ENCODE measurements at regions not wholly inside any gene's neighbourhood (a gene's known extent, or its start where the extent isn't known, plus 50 kb on each side); places are given as distances from the start of the nearest gene placed in this dataset.
A peak's percentile ranks its signal among the peaks of the same experiment; 100 is the strongest.

DNA sequence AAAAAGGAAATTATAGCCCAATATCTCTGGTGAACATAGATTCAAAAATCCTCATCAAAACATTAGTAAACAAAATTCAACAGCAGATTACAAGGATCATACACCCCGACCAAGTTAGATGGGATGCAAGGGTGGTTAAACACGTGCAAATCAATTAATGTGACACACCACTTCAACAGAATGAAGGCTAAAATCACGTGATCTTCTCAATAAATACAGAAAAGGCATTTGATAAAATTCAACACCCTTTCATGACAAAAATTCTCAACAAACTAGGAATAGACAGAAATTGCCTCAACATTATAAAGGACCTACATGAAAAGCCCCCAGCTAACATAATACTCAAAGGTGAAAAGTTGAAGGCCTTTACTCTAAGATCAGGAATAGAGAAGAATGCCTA, 590.8 kb upstream of the FZD8 start:
- H3K9ac ChIP-seq (ENCODE audit: insufficient read depth in 1 of 2, low read length in 2 of 2), result no peak overlapping the region
- no peak for ATAC-seq (ENCODE audit: insufficient read depth, low FRiP score)
- 81 to 84% methylated on average over 3 of the region's 3 CpGs for WGBS, 2 donors

GRCh38 chr10:36224431-36224985, 582.4 kb upstream of the FZD8 start:
- Histone ChIP-seq H3K27ac (ENCODE audit: low read depth in 1 of 2, low read length in 1 of 2) (no peak overlapping the region), H3K9ac (ENCODE audit: insufficient read depth in 1 of 2, low read length in 2 of 2) (no peak overlapping the region), H3K4me1 (ENCODE audit: control insufficient read depth in 5 of 5, insufficient read depth in 5 of 5, low read length in 5 of 5) (peaks cover 0 to 2% (median 0%) of the 10 kb centered on the region in 5 donors), H3K36me3 (ENCODE audit: control insufficient read depth in 4 of 4, insufficient read depth in 4 of 4, low read length in 4 of 4) (no peaks in the 10 kb centered on the region), H3K4me3 (no peak overlapping the region), H3K9me3 (ENCODE audit: control insufficient read depth in 4 of 4, insufficient read depth in 3 of 4, low read length in 3 of 4) (no peaks in the 10 kb centered on the region), H3K27me3 (ENCODE audit: control insufficient read depth in 3 of 3, insufficient read depth in 3 of 3, low read length in 2 of 3) (no peaks in the 10 kb centered on the region)
- WGBS, 2 donors, result 86 to 89% methylated on average over 4 of the region's 4 CpGs
- ATAC-seq (ENCODE audit: insufficient read depth, low FRiP score) (no peak), DNase-seq (peak in 2 of 3 donors; percentile 7 to 12)
- TF ChIP-seq, protein P1, sequence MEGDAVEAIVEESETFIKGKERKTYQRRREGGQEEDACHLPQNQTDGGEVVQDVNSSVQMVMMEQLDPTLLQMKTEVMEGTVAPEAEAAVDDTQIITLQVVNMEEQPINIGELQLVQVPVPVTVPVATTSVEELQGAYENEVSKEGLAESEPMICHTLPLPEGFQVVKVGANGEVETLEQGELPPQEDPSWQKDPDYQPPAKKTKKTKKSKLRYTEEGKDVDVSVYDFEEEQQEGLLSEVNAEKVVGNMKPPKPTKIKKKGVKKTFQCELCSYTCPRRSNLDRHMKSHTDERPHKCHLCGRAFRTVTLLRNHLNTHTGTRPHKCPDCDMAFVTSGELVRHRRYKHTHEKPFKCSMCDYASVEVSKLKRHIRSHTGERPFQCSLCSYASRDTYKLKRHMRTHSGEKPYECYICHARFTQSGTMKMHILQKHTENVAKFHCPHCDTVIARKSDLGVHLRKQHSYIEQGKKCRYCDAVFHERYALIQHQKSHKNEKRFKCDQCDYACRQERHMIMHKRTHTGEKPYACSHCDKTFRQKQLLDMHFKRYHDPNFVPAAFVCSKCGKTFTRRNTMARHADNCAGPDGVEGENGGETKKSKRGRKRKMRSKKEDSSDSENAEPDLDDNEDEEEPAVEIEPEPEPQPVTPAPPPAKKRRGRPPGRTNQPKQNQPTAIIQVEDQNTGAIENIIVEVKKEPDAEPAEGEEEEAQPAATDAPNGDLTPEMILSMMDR (IDR thresholded peaks at IDR 0.05; ENCODE audit: control extremely low read depth, extremely low read depth), result no peak

More for the DNA sequence above, 590.8 kb upstream of the FZD8 start:
- H3K27me3 ChIP-seq (ENCODE audit: control insufficient read depth in 3 of 3, insufficient read depth in 3 of 3, low read length in 2 of 3), result no peaks in the 10 kb centered on the region
- no peaks in the 10 kb centered on the region for H3K36me3 ChIP-seq (ENCODE audit: control insufficient read depth in 4 of 4, insufficient read depth in 4 of 4, low read length in 4 of 4)
- H3K4me3 ChIP-seq, result no peak overlapping the region
- no peak overlapping the region for H3K27ac ChIP-seq (ENCODE audit: low read depth in 1 of 2, low read length in 1 of 2)
- H3K9me3 ChIP-seq (ENCODE audit: control insufficient read depth in 4 of 4, insufficient read depth in 3 of 4, low read length in 3 of 4), result no peaks in the 10 kb centered on the region
- H3K4me1 ChIP-seq (ENCODE audit: control insufficient read depth in 5 of 5, insufficient read depth in 5 of 5, low read length in 5 of 5), result no peaks in the 10 kb centered on the region
- TF ChIP-seq, protein P1 (IDR thresholded peaks at IDR 0.05; ENCODE audit: control extremely low read depth, extremely low read depth), result no peak
- DNase-seq, result no peak

- TF ChIP-seq, protein P1 (IDR thresholded peaks at IDR 0.05; ENCODE audit: control extremely low read depth, extremely low read depth), result no peak
- no peak overlapping the region for H3K4me3 ChIP-seq
- no peaks in the 10 kb centered on the region for H3K27me3 ChIP-seq (ENCODE audit: control insufficient read depth in 3 of 3, insufficient read depth in 3 of 3, low read length in 2 of 3)
- no peaks in the 10 kb centered on the region for H3K36me3 ChIP-seq (ENCODE audit: control insufficient read depth in 4 of 4, insufficient read depth in 4 of 4, low read length in 4 of 4)
- no peak overlapping the region for H3K27ac ChIP-seq (ENCODE audit: low read depth in 1 of 2, low read length in 1 of 2)
- DNase-seq (peak in 2 of 3 donors; percentile 26 to 56), ATAC-seq (ENCODE audit: insufficient read depth, low FRiP score) (no peak)
- H3K9ac ChIP-seq (ENCODE audit: insufficient read depth in 1 of 2, low read length in 2 of 2), result no peak overlapping the region
- 41 to 64% methylated on average over 1 of the region's 1 CpG for WGBS, 2 donors
- H3K9me3 ChIP-seq (ENCODE audit: control insufficient read depth in 4 of 4, insufficient read depth in 3 of 4, low read length in 3 of 4), result no peaks in the 10 kb centered on the region
- peaks cover 0 to 2% (median 0%) of the 10 kb centered on the region in 5 donors for H3K4me1 ChIP-seq (ENCODE audit: control insufficient read depth in 5 of 5, insufficient read depth in 5 of 5, low read length in 5 of 5)
These were observed 579.0 kb upstream of the FZD8 start for GRCh38 chr10:36221101-36221500.

GRCh38 chr10:36220151-36220550, 578.1 kb upstream of the FZD8 start:
- DNase-seq, result no peak
- Histone ChIP-seq H3K27ac (ENCODE audit: low read depth in 1 of 2, low read length in 1 of 2) (no peak overlapping the region), H3K4me3 (no peak overlapping the region), H3K4me1 (ENCODE audit: control insufficient read depth in 5 of 5, insufficient read depth in 5 of 5, low read length in 5 of 5) (peaks cover 0 to 2% (median 0%) of the 10 kb centered on the region in 5 donors), H3K9ac (ENCODE audit: insufficient read depth in 1 of 2, low read length in 2 of 2) (no peak overlapping the region), H3K36me3 (ENCODE audit: control insufficient read depth in 4 of 4, insufficient read depth in 4 of 4, low read length in 4 of 4) (no peaks in the 10 kb centered on the region), H3K9me3 (ENCODE audit: control insufficient read depth in 4 of 4, insufficient read depth in 3 of 4, low read length in 3 of 4) (no peaks in the 10 kb centered on the region), H3K27me3 (ENCODE audit: control insufficient read depth in 3 of 3, insufficient read depth in 3 of 3, low read length in 2 of 3) (no peaks in the 10 kb centered on the region)
- no peak for ATAC-seq (ENCODE audit: insufficient read depth, low FRiP score)
- TF ChIP-seq, protein P1 (IDR thresholded peaks at IDR 0.05; ENCODE audit: control extremely low read depth, extremely low read depth), result no peak
- 83 to 89% methylated on average over 1 of the region's 1 CpG for WGBS, 2 donors
